Central memory CD8-positive, alpha-beta T cell (primary cell): ENCODE measurements at regions not wholly inside any gene's neighbourhood (a gene's known extent, or its start where the extent isn't known, plus 50 kb on each side); places are given as distances from the start of the nearest gene placed in this dataset.

Source experiments
- ATAC-seq: fragments of 150-1000 bp; cut with Tn5 transposase; replicated peaks from 2 replicates; pipeline ENCODE4 v1.10.0; 2022; ENCODE audit warnings: mild to moderate bottlenecking, moderate FRiP score, moderate number of reproducible peaks; ENCODE audit not compliant: poor library complexity, severe bottlenecking; ENCODE audit errors: extremely low read depth
- DNase-seq, 2 donors: peaks; one replicate each; pipeline ENCODE4 v3.0.0; 2021; ENCODE audit warnings: low spot score in 2 of 2
- H3K27ac Mint-ChIP-seq: one replicate; pipeline ENCODE4 v1.8.0; 2022; ENCODE audit warnings: low read depth, mild to moderate bottlenecking, moderate library complexity, mixed read lengths
- H3K27me3 Mint-ChIP-seq: one replicate; pipeline ENCODE4 v1.8.0; 2022; ENCODE audit warnings: mixed read lengths
- H3K36me3 Mint-ChIP-seq: one replicate; pipeline ENCODE4 v1.8.0; 2022; ENCODE audit warnings: mild to moderate bottlenecking, moderate library complexity, mixed read lengths; ENCODE audit not compliant: insufficient read depth
- H3K4me1 Mint-ChIP-seq: one replicate; pipeline ENCODE4 v1.8.0; 2022; ENCODE audit warnings: mixed read lengths
- H3K4me3 Mint-ChIP-seq: one replicate; pipeline ENCODE4 v1.8.0; 2022; ENCODE audit warnings: mild to moderate bottlenecking, moderate library complexity, mixed read lengths
- H3K9me3 Mint-ChIP-seq: one replicate; pipeline ENCODE4 v1.8.0; 2022; ENCODE audit warnings: mixed read lengths

GRCh38 chr7:22900784-22901183 is 78.1 kb upstream of the TOMM7 start:
- peaks cover 1% of the 10 kb centered on the region for H3K36me3 Mint-ChIP-seq
- no peak overlapping the region for H3K4me3 Mint-ChIP-seq
- ATAC-seq (no peak), DNase-seq (no peak)
- H3K27ac Mint-ChIP-seq: no peak overlapping the region
- H3K9me3 Mint-ChIP-seq: no peaks in the 10 kb centered on the region
- H3K4me1 Mint-ChIP-seq: no peaks in the 10 kb centered on the region
- H3K27me3 Mint-ChIP-seq: peaks cover 14% of the 10 kb centered on the region

- Mint-ChIP-seq H3K4me1 (no peaks in the 10 kb centered on the region), H3K36me3 (peaks cover 1% of the 10 kb centered on the region), H3K27ac (no peak overlapping the region), H3K9me3 (no peaks in the 10 kb centered on the region), H3K4me3 (no peak overlapping the region), H3K27me3 (peaks cover 21% of the 10 kb centered on the region)
- no peak for DNase-seq
- ATAC-seq: no peak
These were observed 77.5 kb upstream of the TOMM7 start for GRCh38 chr7:22900101-22900500.

GRCh38 chr7:22896917-22897316 is 74.3 kb upstream of the TOMM7 start:
- peaks cover 37% of the 10 kb centered on the region for H3K27me3 Mint-ChIP-seq
- no peak overlapping the region for H3K4me3 Mint-ChIP-seq
- H3K9me3 Mint-ChIP-seq: no peaks in the 10 kb centered on the region
- no peaks in the 10 kb centered on the region for H3K36me3 Mint-ChIP-seq
- H3K4me1 Mint-ChIP-seq: no peaks in the 10 kb centered on the region
- H3K27ac Mint-ChIP-seq: no peak overlapping the region
- DNase-seq (no peak), ATAC-seq (no peak)

GRCh38 chr7:22895828-22896165 is 73.1 kb upstream of the TOMM7 start:
- no peaks in the 10 kb centered on the region for H3K36me3 Mint-ChIP-seq
- no peaks in the 10 kb centered on the region for H3K4me1 Mint-ChIP-seq
- no peak for DNase-seq
- no peak for ATAC-seq
- H3K27ac Mint-ChIP-seq: no peak overlapping the region
- peaks cover 37% of the 10 kb centered on the region for H3K27me3 Mint-ChIP-seq
- H3K4me3 Mint-ChIP-seq: no peak overlapping the region
- H3K9me3 Mint-ChIP-seq: no peaks in the 10 kb centered on the region

- Mint-ChIP-seq H3K9me3 (no peaks in the 10 kb centered on the region), H3K27me3 (peaks cover 37% of the 10 kb centered on the region), H3K36me3 (no peaks in the 10 kb centered on the region), H3K4me3 (no peak overlapping the region), H3K27ac (no peak overlapping the region), H3K4me1 (no peaks in the 10 kb centered on the region)
- no peak for DNase-seq
- no peak for ATAC-seq
These were observed 72.6 kb upstream of the TOMM7 start for GRCh38 chr7:22895140-22895827.

- Mint-ChIP-seq H3K4me1 (no peaks in the 10 kb centered on the region), H3K36me3 (no peaks in the 10 kb centered on the region), H3K27ac (no peak overlapping the region), H3K27me3 (peaks cover 37% of the 10 kb centered on the region), H3K4me3 (no peak overlapping the region), H3K9me3 (no peaks in the 10 kb centered on the region)
- DNase-seq: no peak
- ATAC-seq: no peak
These were observed 71.9 kb upstream of the TOMM7 start for GRCh38 chr7:22894546-22894945.

GRCh38 chr7:22890773-22891172 is 68.1 kb upstream of the TOMM7 start:
- H3K9me3 Mint-ChIP-seq: no peaks in the 10 kb centered on the region
- no peaks in the 10 kb centered on the region for H3K36me3 Mint-ChIP-seq
- no peak overlapping the region for H3K4me3 Mint-ChIP-seq
- no peak overlapping the region for H3K27ac Mint-ChIP-seq
- no peaks in the 10 kb centered on the region for H3K4me1 Mint-ChIP-seq
- no peak for DNase-seq
- no peak for ATAC-seq
- peaks cover 23% of the 10 kb centered on the region for H3K27me3 Mint-ChIP-seq

GRCh38 chr7:22885797-22886261 is 63.2 kb upstream of the TOMM7 start:
- Mint-ChIP-seq H3K4me1 (no peaks in the 10 kb centered on the region), H3K36me3 (no peaks in the 10 kb centered on the region), H3K9me3 (no peaks in the 10 kb centered on the region), H3K27ac (no peak overlapping the region), H3K4me3 (no peak overlapping the region), H3K27me3 (no peaks in the 10 kb centered on the region)
- DNase-seq (peak in 1 of 2 donors; percentile 15), ATAC-seq (peak; percentile 90)

GRCh38 chr7:22884911-22885788 is 62.5 kb upstream of the TOMM7 start:
- no peak for DNase-seq
- no peak overlapping the region for H3K27ac Mint-ChIP-seq

GRCh38 chr7:22882106-22882505 is 59.5 kb upstream of the TOMM7 start:
- H3K9me3 Mint-ChIP-seq: no peaks in the 10 kb centered on the region
- ATAC-seq (no peak), DNase-seq (no peak)
- H3K36me3 Mint-ChIP-seq: no peaks in the 10 kb centered on the region
- no peaks in the 10 kb centered on the region for H3K4me1 Mint-ChIP-seq
- H3K27me3 Mint-ChIP-seq: no peaks in the 10 kb centered on the region
- no peak overlapping the region for H3K4me3 Mint-ChIP-seq
- no peak overlapping the region for H3K27ac Mint-ChIP-seq

More at GRCh38 chr7:22884911-22885788, 62.5 kb upstream of the TOMM7 start:
- no peaks in the 10 kb centered on the region for H3K9me3 Mint-ChIP-seq
- peak; percentile 10 for ATAC-seq
- H3K36me3 Mint-ChIP-seq: no peaks in the 10 kb centered on the region
- no peaks in the 10 kb centered on the region for H3K4me1 Mint-ChIP-seq
- H3K27me3 Mint-ChIP-seq: no peaks in the 10 kb centered on the region
- no peak overlapping the region for H3K4me3 Mint-ChIP-seq

GRCh38 chr7:22879709-22880306 is 57.2 kb upstream of the TOMM7 start:
- no peaks in the 10 kb centered on the region for H3K4me1 Mint-ChIP-seq
- DNase-seq (no peak), ATAC-seq (no peak)
- H3K4me3 Mint-ChIP-seq: no peak overlapping the region
- no peak overlapping the region for H3K27ac Mint-ChIP-seq
- H3K27me3 Mint-ChIP-seq: no peaks in the 10 kb centered on the region
- H3K36me3 Mint-ChIP-seq: no peaks in the 10 kb centered on the region
- no peaks in the 10 kb centered on the region for H3K9me3 Mint-ChIP-seq

- H3K27ac Mint-ChIP-seq: no peak overlapping the region
- no peaks in the 10 kb centered on the region for H3K4me1 Mint-ChIP-seq
These were observed 56.6 kb upstream of the TOMM7 start for GRCh38 chr7:22879280-22879679.

More at GRCh38 chr7:22879280-22879679, 56.6 kb upstream of the TOMM7 start:
- no peak for ATAC-seq
- H3K27me3 Mint-ChIP-seq: no peaks in the 10 kb centered on the region
- no peaks in the 10 kb centered on the region for H3K9me3 Mint-ChIP-seq
- no peak for DNase-seq
- H3K4me3 Mint-ChIP-seq: no peak overlapping the region
- no peaks in the 10 kb centered on the region for H3K36me3 Mint-ChIP-seq
